GM19025 (cell line): ENCODE measurements at regions not wholly inside any gene's neighbourhood (a gene's known extent, or its start where the extent isn't known, plus 50 kb on each side); places are given as distances from the start of the nearest gene placed in this dataset.

Experiments
- ATAC-seq: cut with Tn5 transposase; IDR thresholded peaks from one replicate; pipeline ENCODE4 v1.9.1; 2021; ENCODE audit warnings: mild to moderate bottlenecking, low read depth, moderate library complexity; ENCODE audit not compliant: unreplicated experiment

DNA sequence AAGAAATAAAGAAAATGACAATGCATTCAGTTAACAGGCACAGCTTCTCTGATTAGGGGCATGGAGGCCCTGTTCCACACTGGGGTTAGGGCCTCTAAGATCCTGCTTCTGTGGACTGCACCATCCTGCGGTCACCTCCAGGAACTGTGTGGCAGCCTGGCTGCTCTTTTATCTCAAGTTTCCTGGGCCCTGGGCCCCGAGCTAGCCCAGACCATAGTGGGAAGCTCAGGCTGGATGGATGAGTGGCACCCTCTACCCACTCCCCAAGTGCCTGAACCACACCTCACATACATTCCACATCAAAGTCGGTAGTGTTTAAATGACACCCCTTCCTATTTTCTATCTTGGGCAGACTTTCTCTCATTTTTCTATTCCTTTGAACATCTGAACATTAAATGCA lies 461.5 kb upstream of the MKI67 start:
- ATAC-seq: no peak

GRCh38 chr10:128588402-128588801 lies 462.2 kb upstream of the MKI67 start:
- no peak for ATAC-seq

GRCh38 chr10:128594688-128595087 lies 468.5 kb upstream of the MKI67 start:
- no peak for ATAC-seq

DNA sequence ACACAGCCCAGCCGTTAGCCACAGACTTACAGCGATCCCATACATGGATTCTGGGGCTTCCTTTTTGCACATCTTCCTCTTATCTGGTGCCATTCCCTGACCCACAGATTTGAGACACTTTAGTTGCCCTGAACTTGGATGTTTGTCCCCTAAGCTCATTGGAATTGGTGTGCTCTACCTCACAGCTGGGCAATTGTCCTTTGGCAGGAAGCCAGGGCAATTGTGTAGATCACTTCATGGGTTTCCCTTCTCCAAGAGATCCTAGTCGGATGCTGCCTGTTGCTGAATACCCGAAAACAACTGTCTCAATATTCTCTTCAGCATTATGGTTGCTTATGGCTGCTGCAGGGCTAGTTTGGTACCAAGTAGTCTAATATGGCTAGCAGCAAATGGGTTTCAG lies 470.7 kb upstream of the MKI67 start:
- no peak for ATAC-seq

DNA sequence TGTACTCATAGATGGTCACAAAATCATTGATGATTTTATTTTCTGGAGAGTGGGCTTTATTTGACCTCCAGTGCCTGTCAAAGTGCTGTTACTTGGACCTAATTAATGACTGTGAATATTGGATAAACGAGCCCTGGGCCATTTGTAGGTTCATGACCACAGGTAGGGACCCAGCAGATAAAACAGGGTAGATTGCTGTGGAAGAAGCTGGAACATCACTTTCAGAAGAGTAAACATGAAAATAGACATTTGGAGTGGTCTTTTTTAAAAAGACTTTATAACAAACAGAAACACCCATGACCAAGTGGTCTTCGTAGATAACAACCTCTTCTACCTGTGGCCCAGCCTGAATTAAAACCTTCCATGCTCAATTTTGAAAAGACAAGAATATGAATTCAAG lies 472.8 kb upstream of the MKI67 start:
- ATAC-seq: no peak

GRCh38 chr10:128599538-128599937 lies 473.3 kb upstream of the MKI67 start:
- ATAC-seq: no peak

DNA sequence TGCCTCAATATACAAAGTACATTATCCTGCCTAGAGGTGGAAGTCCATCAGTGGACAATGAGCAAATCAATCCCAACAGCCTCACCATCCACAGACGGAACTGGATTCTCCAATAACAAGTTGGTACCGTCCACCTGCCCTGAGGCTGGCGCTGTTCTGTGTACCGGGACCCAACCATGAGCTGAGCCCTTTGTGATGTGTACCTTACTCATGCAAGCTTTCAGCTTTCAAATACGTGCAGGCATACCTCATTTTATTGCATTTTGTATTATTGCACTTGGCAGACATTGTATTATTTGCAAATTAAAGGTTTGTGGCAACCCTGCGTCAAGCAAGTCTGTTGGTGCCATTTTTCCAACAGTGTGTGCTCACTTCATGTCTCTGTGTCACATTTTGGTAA lies 476.0 kb upstream of the MKI67 start:
- no peak for ATAC-seq

GRCh38 chr10:128604025-128604424 lies 477.8 kb upstream of the MKI67 start:
- no peak for ATAC-seq

- ATAC-seq: no peak
Observed at GRCh38 chr10:128605180-128605579, 479.0 kb upstream of the MKI67 start.

GRCh38 chr10:128606055-128606454 lies 479.8 kb upstream of the MKI67 start:
- ATAC-seq: no peak

DNA sequence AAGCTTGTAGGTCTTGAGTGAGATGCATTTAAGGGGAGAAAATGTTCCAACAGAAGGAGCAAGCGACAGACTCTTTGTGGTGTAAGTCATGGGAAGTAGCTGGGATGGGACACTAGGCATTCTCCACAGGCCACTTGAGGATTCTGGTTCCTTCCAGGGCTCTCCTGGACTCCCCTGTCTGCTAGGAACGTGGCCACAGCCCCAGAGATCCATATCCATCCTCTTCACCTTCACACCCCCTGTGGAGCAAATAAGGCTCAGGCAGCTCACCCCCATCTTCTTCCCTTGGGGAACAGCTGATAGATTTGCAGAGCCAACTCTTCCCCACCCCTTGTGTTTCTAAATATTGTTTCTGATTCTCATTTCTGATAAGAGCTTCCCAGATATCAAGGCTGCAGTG lies 482.6 kb upstream of the MKI67 start:
- ATAC-seq: no peak

DNA sequence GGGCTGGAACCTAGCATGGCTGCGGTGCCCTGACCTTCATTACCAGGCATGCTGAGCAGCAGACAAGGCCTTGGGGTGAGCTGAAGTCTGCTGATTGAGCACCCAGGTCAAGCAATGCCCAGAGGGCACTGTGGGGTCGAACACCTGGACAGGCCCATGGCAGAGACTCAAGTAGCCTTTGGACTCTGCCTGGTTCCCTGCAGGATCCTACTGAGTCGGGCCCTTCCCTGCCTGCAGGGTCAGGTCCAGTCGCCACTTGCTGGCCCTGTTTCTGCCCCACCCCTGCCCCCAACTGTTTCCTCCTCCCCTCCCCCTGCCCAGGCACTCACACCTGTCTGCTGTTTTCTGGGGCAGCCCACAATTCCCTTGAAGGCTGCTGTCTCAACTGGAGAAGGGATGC lies 483.2 kb upstream of the MKI67 start:
- ATAC-seq: no peak

DNA sequence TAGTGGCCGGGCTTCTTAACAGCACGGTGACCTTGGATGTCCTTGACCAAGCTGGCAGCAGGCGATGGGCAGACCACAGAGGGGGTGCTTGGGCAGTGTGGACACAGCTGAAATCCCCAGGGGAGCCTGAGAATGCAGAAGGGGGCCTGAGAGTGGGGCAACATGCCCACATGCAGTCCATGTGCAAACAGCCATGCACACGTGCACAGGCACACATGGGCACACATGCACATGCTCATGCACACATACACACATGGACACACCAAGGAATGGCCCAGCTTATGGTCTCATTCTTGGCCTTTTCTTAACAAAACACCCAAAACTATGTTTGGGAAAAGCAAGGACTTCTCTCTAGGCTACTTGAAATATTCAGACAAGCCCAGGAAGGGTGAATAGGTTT lies 483.9 kb upstream of the MKI67 start:
- ATAC-seq: no peak

- no peak for ATAC-seq
Observed at GRCh38 chr10:128612195-128612594, 486.0 kb upstream of the MKI67 start.

- ATAC-seq: no peak
Observed at GRCh38 chr10:128612631-128613030, 486.4 kb upstream of the MKI67 start.

DNA sequence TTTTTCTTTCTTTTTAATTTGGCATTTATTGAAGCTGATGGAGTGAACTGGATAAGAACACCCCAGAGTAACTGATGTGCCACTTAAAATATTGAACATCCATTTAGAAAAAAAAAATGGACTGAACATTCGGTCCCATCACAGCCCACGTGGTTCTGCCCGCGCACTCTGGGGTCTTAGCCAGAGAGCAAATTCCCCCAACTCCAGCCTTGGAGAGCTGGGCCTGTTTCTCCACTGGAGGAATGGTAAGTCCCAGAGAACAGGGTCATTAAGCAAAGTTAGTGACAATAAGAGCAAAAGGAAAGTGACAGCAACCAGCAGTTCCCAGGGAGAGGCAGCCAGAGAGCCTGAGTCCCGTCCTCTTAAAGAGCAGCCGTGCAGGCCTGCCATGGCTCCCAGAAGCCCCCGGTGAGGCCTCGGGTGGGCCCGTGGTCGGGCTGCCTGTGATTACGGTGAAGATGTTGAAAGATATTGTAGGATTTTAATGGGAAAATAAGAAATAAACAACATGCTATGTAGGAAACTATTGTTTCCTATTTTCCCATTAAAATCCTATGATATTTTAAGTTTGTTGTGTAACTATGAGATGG lies 487.9 kb upstream of the MKI67 start:
- no peak for ATAC-seq

DNA sequence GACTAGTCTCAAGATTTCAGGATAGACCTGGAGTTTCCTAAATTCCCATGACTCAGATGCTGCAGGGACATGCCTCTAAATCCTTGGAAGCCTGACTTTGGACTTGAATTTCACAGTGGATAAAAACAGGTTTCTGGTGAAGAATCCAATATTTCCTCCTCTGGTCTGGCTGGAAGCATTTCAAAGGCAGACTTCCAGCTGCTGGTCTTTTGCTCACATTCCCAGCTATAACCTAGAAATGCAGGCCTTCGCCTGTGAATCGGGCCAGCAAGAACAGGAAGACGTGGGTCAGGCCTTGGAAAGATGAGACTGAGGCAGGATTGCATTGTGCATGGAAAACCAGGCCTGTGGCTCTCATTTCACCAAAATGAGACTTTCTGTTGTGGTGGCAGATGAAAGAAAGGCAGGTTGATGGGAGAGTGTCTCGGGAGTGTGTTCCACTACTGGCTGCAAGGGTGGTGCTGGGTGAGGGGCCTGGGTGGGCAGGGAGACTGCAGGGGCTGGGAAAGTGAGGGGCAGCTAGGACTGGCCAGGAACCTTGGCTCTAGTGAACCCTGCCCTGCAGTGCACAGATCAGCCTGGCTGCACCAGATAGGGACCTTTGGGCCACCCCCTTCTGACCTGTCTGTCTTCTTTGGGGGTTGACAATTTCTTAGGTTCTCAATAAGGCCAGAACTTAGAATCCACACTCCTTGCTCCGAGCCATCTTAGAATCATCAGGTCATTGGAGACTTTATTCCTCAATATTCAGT lies 488.8 kb upstream of the MKI67 start:
- ATAC-seq: no peak

GRCh38 chr10:128617532-128617931 lies 491.3 kb upstream of the MKI67 start:
- ATAC-seq: no peak

- no peak for ATAC-seq
Observed at GRCh38 chr10:128622706-128623105, 496.5 kb upstream of the MKI67 start.

GRCh38 chr10:128623776-128624175 lies 497.6 kb upstream of the MKI67 start:
- ATAC-seq: no peak

DNA sequence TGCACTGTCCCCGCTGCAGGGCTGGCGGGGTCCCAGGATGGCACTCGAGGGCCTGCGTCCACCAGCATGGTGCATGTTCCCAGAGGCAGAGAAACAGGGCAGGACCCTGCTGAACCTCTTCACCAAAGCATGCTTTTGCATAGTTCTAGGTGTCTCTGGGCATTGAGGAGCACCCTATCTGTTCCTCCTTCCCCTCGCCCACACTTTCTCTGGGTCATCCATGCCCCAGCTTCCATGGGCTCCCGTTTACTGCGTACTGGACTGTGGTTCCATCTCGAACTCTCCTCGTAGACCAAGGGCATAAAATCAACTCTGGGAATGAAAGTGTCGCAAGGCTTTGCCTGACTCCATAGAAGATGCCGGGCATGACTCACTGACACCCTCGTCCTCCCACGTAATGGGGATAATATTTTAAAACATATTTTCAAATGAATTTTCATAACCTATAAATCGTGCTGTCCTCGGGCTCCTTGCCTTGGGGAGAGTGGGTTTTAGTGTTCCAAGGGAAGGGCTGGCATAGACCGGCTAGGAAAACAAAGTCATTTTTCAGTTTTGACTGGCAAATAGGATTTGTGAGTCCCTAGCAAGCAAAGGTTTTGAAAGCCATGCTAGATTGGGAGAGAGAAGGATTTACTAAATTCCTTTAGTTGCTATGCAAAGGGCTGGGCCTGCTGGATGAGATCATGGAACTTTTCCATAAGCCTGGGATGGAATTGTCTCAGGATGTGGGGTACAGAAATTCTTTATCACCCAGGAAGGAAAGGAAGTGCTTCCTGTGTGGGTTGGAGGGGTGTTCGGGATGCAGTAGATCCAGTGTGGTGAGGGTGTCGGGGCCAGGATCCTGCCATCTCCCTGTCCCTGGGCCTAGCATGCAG lies 498.7 kb upstream of the MKI67 start:
- ATAC-seq: no peak

DNA sequence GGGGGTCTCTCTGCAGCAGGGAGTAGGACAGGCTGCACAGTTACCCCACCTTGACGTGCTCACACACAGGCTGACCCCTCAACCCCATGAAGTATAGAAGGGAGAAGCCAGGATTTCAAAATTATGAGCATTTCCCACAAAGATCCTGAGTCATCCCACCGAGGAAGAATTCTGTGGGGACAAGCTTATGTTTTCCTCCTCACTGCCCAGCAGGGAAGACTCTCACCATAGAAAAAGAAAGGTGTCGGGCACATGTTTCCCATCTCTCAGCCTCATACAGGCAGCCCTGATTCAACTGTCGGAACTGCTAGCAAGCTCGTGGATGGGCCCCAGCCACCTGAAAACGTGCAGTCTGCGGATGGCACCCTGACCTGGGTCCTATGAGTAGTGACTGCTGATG lies 499.7 kb upstream of the MKI67 start:
- ATAC-seq: no peak
